ENCODE measurements at regions not wholly inside any gene's neighbourhood (a gene's known extent, or its start where the extent isn't known, plus 50 kb on each side); places are given as distances from the start of the nearest gene placed in this dataset.

DNA sequence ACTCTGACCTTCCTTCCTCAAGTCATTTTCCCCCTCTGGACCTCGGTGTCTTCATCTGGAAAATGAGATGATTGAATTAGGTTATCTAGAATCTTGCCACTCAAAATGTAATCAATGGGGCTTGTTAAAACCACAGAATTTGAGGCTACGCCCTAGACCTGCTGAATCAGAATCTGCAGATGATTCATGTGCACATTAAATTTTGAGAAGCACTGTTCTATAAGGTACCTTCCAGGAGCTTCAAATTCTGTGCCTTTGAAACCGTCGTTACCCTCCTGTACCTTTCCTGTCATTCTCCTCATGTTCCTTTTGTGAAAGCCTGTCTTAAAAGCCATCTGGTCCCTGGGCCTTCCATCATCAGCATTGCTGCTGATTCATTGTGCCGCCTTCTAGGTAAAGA, 172.4 kb upstream of the TOPAZ1 start:
- Histone ChIP-seq H3K36me3 (ENCODE audit: control insufficient read depth, insufficient read depth, low read length) (no peaks in the 10 kb centered on the region), H3K4me1 (ENCODE audit: control insufficient read depth, insufficient read depth, low read length) (no peaks in the 10 kb centered on the region), H3K27me3 (ENCODE audit: control insufficient read depth, insufficient read depth, low read length) (peaks cover 2% of the 10 kb centered on the region; the same call in 1 of the 2 replicates), H3K27ac (ENCODE audit: low read length) (no peak overlapping the region), H3K4me3 (ENCODE audit: low read depth in 2 of 2, low read length in 2 of 2) (no peak overlapping the region), H3K9me3 (ENCODE audit: control insufficient read depth, insufficient read depth, low read depth, low read length) (no peaks in the 10 kb centered on the region)
- CTCF ChIA-PET = no interaction called here
- POLR2A ChIA-PET = no interaction called here
- TF ChIP-seq SIN3A (IDR thresholded peaks at IDR 0.05; ENCODE audit: borderline replicate concordance, insufficient read depth, low read depth, low read length) (no peak), POLR2AphosphoS5 (IDR thresholded peaks at IDR 0.05; ENCODE audit: low read depth, low read length) (no peak), TCF7L2 (IDR thresholded peaks at IDR 0.05; ENCODE audit: low read depth, low read length) (no peak)
- TF ChIP-seq, protein P1, sequence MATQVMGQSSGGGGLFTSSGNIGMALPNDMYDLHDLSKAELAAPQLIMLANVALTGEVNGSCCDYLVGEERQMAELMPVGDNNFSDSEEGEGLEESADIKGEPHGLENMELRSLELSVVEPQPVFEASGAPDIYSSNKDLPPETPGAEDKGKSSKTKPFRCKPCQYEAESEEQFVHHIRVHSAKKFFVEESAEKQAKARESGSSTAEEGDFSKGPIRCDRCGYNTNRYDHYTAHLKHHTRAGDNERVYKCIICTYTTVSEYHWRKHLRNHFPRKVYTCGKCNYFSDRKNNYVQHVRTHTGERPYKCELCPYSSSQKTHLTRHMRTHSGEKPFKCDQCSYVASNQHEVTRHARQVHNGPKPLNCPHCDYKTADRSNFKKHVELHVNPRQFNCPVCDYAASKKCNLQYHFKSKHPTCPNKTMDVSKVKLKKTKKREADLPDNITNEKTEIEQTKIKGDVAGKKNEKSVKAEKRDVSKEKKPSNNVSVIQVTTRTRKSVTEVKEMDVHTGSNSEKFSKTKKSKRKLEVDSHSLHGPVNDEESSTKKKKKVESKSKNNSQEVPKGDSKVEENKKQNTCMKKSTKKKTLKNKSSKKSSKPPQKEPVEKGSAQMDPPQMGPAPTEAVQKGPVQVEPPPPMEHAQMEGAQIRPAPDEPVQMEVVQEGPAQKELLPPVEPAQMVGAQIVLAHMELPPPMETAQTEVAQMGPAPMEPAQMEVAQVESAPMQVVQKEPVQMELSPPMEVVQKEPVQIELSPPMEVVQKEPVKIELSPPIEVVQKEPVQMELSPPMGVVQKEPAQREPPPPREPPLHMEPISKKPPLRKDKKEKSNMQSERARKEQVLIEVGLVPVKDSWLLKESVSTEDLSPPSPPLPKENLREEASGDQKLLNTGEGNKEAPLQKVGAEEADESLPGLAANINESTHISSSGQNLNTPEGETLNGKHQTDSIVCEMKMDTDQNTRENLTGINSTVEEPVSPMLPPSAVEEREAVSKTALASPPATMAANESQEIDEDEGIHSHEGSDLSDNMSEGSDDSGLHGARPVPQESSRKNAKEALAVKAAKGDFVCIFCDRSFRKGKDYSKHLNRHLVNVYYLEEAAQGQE (IDR thresholded peaks at IDR 0.05; ENCODE audit: insufficient read depth in 1 of 2, low read depth in 2 of 2, low read length in 1 of 2) = no peak
- TF ChIP-seq, protein P2, sequence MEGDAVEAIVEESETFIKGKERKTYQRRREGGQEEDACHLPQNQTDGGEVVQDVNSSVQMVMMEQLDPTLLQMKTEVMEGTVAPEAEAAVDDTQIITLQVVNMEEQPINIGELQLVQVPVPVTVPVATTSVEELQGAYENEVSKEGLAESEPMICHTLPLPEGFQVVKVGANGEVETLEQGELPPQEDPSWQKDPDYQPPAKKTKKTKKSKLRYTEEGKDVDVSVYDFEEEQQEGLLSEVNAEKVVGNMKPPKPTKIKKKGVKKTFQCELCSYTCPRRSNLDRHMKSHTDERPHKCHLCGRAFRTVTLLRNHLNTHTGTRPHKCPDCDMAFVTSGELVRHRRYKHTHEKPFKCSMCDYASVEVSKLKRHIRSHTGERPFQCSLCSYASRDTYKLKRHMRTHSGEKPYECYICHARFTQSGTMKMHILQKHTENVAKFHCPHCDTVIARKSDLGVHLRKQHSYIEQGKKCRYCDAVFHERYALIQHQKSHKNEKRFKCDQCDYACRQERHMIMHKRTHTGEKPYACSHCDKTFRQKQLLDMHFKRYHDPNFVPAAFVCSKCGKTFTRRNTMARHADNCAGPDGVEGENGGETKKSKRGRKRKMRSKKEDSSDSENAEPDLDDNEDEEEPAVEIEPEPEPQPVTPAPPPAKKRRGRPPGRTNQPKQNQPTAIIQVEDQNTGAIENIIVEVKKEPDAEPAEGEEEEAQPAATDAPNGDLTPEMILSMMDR (IDR thresholded peaks at IDR 0.05) = no peak
- in situ Hi-C loops (cut with HindIII; ENCODE audit: low pct_unique_long_range_greater_than_20kb, low sequenced_read_pairs) (no loop called here), intact Hi-C loops (cut with micrococcal nuclease; ENCODE audit: unreplicated experiment) (no loop called here)
- DNase-seq (ENCODE audit: low read depth, low spot score) (no peak), ATAC-seq (no peak)
- BruUV-seq (replicated peaks) = no TSS peak

DNA sequence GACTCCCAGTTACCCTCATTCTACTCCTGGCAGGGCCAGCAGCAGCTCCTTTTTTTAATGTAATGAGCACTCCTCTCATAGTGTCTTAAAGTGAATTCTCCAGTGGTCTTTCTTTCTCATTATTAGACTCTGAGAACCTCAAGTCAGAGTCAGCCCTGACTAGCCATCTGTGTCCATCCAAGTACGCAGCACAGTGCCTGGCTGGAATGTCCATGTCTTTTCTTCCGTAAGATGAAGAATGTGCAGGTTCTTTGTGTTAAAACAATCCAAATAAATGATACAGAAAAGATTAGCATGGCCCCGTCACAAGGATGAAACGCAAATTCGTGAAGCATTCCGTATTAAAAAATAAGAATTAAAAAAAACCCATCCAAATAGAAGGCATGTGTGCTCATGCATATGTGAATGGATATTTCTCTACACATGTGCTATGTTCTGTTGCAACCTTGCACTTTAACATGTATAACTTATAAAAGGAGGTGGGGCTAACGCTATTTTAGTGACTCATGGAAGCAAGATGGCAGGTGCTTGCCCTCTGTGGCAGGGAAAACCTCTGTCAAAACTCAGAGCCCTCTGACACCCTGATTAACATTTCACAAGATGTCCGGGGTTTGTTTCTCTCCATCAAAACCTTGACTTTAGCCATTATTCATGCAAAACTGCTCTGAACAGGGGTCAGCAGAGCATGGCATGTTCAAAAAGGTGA, 170.7 kb upstream of the TOPAZ1 start:
- H3K4me1 ChIP-seq (ENCODE audit: control insufficient read depth, insufficient read depth, low read length) = no peaks in the 10 kb centered on the region
- intact Hi-C loops (cut with micrococcal nuclease; ENCODE audit: unreplicated experiment) (no loop called here), in situ Hi-C loops (cut with HindIII; ENCODE audit: low pct_unique_long_range_greater_than_20kb, low sequenced_read_pairs) (no loop called here)
- TF ChIP-seq SIN3A (IDR thresholded peaks at IDR 0.05; ENCODE audit: borderline replicate concordance, insufficient read depth, low read depth, low read length) (no peak), POLR2AphosphoS5 (IDR thresholded peaks at IDR 0.05; ENCODE audit: low read depth, low read length) (no peak), TCF7L2 (IDR thresholded peaks at IDR 0.05; ENCODE audit: low read depth, low read length) (no peak)
- TF ChIP-seq, protein P2 (IDR thresholded peaks at IDR 0.05) = no peak
- TF ChIP-seq, protein P1 (IDR thresholded peaks at IDR 0.05; ENCODE audit: insufficient read depth in 1 of 2, low read depth in 2 of 2, low read length in 1 of 2) = no peak
- BruUV-seq (replicated peaks) = no TSS peak
- no peak overlapping the region for H3K27ac ChIP-seq (ENCODE audit: low read length)
- no peak for DNase-seq (ENCODE audit: low read depth, low spot score)
- ATAC-seq = no peak
- no peaks in the 10 kb centered on the region for H3K9me3 ChIP-seq (ENCODE audit: control insufficient read depth, insufficient read depth, low read depth, low read length)
- ChIA-PET POLR2A (no interaction called here), CTCF (no interaction called here)
- no peaks in the 10 kb centered on the region for H3K36me3 ChIP-seq (ENCODE audit: control insufficient read depth, insufficient read depth, low read length)
- no peak overlapping the region for H3K4me3 ChIP-seq (ENCODE audit: low read depth in 2 of 2, low read length in 2 of 2)
- H3K27me3 ChIP-seq (ENCODE audit: control insufficient read depth, insufficient read depth, low read length) = peaks cover 4% of the 10 kb centered on the region; the same call in 1 of the 2 replicates

Measured in Panc1 (cell line).